ENCODE measurements at regions not wholly inside any gene's neighbourhood (a gene's known extent, or its start where the extent isn't known, plus 50 kb on each side); places are given as distances from the start of the nearest gene placed in this dataset.

DNA sequence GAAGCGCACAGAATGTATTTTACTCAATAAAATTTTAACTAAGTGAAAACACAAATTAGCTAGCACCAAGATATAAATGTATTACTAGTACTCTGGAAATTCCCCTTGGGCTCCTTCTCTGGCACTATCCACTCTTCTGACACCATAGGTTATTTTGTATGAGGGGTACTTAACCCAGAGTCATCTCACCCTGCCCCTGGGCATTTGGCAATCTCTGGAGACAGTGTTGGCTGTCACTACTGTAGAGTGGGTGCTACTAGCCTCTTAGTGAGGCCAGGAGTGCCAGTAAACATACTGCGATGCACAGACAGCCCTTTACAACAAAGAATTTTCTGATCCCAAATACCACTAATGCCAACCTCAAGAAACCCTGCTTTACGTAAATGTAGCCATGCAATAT lies 246.3 kb upstream of the KBTBD8 start:
- no peak for DNase-seq (ENCODE audit: low spot score)

DNA sequence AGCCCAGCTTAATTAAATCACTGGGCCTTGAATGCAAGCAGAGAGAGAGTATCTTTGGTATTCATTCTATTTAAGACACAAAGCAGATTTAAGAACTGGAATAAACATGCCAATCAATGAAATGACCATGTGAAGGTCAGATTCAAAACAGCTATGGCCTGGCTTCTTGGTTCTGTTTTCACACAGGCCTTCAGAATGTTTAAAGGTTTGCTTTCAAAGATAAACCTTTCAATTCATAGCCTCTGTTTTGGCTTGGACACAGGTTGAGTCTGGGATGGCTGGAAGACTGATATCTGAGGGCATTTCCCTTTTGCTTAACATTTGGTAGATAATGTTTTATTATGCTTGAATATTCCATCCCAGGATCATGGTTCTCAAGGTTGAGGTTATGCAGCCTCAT lies 244.4 kb upstream of the KBTBD8 start:
- no peak for DNase-seq (ENCODE audit: low spot score)

DNA sequence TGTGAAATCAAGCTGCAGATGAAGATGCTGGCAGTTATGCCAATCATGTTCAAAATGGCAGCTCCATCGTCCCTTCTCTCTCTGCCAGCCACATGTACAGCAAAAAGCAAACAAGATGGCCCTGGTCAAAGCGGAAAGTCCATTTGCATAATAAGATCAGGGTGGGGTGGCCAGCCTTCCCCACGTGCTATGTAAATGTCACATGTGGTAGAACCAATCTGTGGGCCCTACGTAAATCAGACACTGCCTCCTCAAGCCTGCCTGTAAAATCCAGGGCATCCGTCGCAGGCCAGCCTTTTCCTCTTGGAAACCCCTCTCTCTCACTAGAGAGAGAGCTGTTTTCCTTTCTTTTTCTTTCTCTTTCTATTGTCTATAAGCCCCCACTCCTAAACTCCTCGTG lies 243.5 kb upstream of the KBTBD8 start:
- no peak for DNase-seq (ENCODE audit: low spot score)

DNA sequence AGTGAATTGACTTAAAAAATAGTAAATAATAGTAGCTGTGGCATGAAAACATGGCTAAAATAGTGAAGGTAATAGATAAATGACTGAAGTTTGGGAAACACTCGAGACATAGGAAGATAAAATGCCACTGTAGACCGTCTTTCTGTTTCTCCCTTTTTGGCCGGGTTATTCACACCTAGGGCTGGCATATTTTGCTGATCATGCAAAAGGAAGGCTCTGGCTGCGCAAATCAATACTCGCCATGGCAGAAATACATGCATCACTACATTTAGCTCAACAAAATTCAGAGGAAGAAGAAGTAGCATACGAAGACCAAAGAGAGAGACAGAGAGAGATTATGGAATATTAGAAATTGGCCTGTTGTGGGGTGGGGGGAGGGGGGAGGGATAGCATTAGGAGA lies 242.2 kb upstream of the KBTBD8 start:
- no peak for DNase-seq (ENCODE audit: low spot score)

DNA sequence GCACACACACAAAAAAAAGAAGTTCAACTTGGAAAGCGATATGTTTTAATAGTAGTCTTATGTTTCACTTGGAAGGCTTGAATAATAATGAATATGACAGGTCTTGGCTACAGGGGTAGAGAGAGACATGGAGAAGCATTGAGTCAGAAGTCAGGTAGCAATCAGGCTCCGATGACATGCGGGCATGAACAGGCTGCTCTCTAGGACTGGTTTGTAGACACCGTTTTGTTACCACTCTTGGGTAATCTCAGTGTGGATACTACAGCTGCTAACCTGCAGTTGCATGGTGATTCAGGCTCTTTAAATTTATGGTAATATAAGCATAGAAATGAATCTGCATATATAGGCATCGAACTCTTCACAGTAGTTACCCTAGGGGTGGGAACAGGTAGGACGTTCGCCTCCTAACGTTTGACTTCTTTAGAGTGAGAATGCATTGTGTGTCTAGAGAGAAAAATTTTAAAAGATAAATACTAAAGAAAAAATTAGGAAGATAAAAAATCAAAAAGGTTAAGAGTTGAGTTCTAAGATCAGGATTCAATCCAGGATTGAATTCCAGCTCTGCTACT lies 241.6 kb upstream of the KBTBD8 start:
- DNase-seq (ENCODE audit: low spot score): no peak

DNA sequence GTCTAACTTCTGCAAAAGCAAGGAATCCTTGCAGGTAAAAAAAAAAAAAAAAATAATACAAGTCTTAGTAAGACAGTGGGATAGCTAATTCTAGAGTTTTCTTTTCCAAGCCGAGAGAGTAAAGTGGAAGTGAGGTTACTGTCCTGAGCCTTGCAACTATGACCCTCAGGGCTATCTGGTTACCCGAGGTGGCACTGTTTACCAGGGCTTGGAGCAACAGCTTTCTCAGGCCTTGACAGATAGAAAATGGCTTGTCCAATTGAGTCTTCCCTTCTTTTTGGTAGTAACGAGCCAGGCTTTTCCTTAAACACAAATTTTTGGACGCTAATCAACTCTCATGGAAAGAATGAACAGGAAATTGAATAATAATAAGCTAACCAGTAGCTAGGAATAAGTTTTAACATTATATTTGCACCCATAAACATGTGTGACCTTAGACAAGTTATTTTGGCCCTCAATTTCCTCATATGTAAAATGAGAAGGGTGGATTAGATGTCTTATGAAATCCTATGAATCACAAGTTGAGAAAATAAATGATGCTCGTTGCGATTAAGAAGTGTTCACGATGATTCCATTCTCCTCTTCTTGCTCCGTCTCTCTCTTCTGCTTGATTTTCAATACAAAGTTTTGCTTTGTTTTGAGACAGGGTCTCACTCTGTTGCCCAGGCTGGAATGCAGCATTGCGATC lies 236.9 kb upstream of the KBTBD8 start:
- no peak for DNase-seq (ENCODE audit: low spot score)

DNA sequence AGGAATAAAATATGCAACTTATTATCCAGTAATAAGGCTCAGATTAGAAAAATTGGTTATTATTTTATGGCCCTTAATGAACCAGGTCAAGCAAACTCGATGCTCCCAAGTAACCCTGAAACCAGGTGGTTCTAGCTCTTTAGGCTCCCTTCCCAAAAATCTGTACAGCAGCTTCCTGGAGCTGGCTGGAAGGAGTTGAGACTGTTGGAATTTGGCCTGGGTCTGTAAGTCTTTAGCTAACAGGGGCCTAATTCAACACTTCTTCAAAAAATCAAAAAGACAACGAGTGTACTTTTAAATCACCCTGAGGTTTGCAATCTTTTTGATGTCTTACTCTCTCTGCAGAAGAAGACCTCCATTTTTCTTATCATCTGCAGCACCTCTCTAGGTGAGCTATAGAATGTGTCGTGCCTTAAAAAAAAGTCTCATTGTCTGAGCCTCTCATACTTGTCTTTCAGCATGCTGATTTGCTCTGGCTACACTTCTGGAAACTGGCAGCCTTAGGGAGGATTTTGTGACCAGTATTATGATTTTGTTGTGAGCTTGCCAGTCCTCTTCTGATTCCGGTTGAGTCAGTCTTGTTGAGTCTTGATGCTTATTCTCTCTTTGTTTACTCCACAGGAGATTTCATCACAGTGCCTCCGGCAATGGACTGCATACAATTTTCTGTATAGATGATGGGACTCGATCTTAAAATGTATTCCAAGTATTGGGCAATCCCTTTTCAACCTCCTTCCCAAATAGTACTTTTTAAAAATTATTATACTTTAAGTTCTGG lies 235.0 kb upstream of the KBTBD8 start:
- DNase-seq (ENCODE audit: low spot score): no peak

DNA sequence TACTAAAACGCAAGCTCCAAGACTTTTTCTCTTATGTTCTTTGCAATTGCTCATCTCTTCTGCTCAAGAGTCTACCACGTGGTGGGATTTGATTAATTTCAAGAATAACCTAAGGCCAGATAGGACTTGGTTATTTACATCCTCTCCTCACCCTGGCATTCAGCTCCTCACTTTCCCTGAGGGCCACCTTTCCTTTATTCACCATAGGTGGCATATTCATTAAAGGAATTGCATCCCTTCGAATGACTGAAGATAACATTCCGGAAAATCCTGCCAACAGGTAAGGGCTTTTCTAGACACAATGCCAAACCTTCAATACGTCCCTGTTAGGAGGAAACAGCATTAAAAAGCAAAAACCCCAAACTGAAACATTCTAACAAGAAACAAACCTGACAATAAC lies 220.0 kb upstream of the KBTBD8 start:
- no peak for DNase-seq (ENCODE audit: low spot score)

DNA sequence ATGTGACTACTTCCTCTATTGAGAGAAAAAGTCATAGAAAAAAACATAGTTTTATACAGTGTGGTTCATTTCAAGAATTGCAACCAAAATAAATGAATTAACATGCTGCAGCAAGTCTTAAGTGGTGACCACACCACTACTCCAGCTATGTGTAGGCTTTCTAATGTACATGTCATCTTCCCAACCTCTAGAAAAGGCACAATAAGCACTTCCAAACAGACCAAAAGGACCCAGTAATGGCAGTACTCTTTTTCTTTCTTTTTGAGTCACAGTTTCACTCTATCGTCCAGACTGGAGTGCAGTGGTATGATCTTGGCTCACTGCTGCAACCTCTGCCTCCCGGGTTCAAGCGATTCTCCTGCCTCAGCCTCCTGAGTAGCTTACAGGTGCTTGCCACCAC lies 219.3 kb upstream of the KBTBD8 start:
- no peak for DNase-seq (ENCODE audit: low spot score)

DNA sequence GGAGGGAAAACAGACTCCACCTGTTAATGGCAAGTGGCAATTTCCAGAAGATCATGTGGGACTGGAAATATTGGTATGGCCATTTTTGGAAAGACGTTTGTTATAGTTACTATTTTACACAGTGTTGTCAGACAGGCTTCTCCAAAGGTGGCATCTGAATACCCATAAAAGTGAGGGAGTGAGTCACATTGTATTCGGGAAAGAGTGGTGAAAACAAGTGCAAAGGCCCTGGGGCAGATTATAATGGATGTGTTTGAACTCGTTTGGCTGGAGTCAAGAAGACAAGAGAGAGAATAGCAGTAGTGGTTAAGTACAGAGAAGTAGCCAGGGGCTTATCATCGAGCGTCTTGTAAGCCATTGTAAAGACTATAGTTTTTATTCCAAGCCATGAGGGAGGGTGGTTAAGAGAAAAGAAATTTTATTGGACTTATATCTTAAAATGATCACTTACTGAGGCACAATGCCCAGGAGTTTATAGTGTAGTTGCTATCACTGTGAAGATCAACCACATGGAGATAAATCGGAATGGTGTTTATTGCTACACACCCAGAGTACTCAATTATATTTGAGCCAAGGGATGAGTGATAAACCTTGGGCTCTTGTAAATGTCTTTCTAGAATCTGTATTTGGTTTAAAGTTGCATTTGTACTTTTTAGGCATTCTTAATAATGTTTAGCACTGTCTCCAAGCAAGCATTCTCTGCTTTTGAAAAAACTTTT lies 212.8 kb upstream of the KBTBD8 start:
- DNase-seq (ENCODE audit: low spot score): no peak

DNA sequence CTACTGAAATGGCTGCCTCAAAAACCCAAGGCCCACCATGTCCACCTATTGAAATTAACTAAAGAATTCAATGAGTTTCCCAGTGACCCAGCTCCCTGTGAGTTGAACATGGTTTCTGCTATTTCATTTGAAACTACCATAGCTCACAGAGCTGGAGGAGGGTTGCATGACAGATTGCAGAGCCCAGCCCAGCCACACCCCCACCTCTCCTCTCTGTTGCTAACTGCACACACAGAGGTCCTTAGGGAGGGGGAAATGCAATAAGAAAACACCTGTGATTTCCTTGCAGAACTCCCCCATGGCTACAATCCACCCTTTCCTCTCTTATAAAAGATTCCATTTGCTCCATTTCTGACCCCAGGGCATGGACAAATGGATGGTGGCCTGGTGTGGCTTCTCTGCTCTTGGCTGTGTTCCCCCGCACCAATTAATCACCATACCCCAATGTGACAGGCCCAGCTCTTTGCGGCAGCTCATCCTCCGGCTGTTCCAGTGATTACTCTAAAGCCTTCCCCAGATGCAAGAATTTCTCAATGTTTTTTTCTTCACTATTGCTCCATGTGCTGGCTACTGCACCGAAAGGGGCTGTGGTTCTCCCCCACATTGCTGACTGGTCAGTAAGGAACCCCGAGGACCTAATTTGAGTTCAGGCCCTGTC lies 208.4 kb upstream of the KBTBD8 start:
- DNase-seq (ENCODE audit: low spot score): no peak

DNA sequence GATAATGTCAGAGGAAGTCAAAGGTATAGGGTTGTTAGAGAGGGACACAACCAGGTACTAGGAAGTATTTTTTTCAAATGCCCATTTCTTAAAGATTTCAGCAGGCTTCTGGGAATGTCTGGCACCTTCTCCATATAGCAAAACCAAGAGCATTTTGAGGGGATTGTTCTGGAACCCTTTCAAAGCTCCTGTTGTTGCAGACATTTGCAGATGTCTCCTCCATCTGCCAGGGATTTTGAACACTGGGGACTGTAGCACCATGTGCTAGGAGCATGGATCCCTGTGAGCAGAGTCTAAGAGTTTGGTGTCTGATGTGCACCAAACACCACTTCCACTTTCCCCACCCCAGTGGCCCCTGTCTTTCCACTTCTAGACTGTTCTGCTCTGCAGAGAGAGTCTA lies 206.0 kb upstream of the KBTBD8 start:
- DNase-seq (ENCODE audit: low spot score): no peak

DNA sequence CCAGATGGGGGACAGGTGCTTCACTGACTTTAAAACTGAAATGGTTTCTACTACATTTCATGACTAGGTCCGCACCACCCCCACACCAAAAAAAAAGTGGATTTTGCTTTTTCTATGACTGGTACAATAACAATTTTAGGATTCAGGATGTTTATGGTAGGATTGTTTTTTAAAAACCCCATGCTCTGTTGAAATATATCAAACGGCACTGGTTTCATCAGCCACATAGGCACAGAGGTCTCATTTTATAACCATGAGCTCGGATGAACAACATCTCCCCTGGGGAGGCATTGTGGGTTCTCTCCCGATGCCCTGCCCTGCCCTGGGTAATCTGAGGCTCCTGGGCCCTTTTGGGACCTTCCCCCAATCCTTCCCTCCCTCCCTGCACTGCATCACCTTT lies 202.7 kb upstream of the KBTBD8 start:
- no peak for DNase-seq (ENCODE audit: low spot score)

DNA sequence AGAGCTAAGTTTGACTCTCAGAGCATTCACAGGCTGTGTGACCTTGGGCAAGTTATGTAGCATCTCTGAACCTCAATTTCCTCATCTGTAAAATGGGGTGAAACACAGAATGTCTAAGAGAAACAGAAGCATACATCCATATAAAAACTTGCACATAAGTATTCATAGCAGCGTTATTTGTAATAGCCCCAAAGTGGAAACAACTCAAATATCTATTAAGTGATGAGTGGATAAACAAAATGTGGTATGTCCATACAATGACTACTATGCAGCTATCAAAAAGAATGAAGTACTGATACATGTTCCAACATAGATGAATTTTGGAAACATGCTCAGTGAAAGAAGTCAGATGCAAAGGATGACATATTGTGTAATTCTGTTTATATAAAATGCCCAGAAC lies 201.8 kb upstream of the KBTBD8 start:
- DNase-seq (ENCODE audit: low spot score): no peak

DNA sequence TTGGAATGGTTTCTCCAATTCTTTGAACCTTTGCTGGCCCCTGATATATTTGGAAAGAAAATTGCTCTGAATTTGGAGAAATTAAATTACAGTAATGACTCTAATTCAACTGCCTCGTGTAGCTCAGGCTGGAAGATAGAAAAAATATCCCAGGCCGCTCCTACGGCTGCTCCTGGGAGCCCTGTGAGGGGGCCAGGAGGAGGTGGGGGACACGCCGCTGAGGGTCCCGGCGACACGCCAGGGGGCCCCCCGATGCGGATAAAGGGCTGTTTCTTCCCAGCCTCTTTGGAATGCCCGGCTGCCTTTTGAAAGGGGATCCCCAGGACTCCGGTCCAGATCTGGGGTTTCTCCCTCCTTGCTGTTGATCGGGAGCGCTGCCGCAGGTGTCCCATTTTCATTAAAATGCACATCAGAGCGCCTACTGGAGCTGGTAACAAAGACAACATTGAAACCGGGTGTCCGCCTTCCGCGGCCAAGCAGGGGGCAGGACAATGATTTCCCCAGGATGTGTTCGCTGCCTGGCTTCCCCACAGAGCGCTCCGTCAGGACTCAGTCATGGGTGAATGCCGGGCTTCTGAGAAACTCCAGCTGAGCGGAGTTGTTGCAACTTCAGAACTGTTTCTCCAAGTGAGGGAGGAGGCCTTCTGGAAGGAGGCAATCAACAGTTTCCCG lies 200.1 kb upstream of the KBTBD8 start:
- no peak for DNase-seq (ENCODE audit: low spot score)

DNA sequence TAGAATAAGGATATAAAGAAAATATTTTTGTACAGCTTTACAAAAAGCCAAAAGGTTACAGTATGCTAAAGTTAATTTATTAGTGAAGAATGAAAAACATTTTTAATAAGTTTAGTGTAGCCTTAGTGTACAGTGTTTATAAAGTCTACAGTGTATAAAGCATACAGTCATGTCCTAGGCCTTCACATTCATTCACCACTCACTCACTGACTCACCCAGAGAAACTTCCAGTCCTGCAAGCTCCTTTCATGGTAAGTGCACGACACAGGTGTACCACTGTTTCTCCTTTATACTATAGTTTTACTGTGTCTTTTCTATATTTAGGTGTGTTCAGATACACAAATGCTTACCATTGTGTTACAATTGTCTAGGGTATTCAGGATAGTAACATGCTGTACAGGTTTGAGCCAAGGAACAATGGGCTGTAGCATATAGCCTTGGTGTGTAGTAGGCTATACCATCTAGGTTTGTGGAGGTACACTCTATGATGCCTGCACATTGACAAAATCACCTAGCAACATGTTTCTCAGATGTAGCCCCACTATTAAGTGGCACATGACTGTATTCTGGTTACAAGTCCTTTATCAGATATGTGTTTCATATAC lies 197.1 kb upstream of the KBTBD8 start:
- DNase-seq (ENCODE audit: low spot score): no peak

DNA sequence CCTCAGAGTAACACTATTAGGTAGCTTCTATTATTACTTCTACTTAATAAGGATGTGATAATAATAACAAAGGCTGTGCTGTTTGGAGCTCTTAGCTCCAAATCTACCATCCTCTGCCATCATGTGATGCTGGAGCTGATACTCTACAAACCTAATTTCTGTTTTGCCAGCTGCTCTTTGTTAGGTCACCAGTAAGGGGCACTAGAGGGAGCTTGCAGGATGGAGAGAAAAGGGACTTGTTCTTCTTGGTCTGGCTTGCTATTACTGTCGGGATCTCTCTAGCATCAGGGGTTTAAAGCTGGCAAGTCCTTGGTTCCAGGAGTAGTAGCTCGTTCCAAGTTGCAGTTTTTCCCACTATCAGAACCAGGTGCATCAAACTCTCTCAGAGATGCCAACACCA lies 194.9 kb upstream of the KBTBD8 start:
- DNase-seq (ENCODE audit: low spot score): no peak

DNA sequence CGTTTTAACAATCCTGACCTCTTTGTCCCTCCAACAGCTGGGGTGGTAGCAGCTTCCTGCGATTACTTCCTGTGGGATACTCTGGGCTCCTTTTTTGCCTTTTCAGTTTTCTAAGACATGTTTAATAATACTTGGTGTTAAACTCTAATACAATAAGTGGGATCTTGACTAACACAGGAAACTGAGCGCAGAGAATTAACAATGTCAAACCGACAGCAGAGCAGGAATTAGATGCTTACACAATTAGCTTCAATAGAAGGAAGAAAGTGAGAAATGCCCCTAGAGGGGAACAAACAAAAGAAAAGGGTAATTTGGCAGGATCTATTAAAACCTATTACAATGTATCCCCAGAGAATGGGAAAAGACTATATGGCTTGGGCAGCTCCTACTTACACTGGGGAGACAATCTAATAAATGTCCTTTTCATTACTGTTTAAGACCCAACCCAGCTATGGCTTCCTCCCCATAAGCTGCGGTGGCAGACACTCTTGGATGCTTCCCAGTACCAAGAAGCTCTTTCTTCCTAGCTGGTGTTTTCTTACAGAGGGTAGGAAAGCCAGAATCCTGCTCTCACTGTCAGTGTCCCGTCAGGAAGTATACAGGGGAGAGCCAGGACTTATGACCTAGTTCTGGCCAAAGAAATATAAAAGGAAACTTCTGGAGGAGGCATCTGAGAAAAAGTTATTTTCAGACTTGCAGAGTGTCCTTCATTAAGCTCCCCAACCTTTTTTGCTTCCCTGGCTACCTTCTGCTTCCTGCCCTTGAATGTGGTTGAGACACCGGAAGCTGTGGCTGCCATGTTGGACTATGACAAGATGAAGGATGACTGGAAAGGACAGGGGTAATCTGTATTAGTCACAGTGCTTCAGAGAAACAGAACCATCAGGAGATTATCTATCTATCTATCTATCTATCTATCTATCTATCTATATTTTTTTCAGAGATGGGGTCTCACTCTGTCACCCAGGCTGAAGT lies 194.1 kb upstream of the KBTBD8 start:
- no peak for DNase-seq (ENCODE audit: low spot score)

DNA sequence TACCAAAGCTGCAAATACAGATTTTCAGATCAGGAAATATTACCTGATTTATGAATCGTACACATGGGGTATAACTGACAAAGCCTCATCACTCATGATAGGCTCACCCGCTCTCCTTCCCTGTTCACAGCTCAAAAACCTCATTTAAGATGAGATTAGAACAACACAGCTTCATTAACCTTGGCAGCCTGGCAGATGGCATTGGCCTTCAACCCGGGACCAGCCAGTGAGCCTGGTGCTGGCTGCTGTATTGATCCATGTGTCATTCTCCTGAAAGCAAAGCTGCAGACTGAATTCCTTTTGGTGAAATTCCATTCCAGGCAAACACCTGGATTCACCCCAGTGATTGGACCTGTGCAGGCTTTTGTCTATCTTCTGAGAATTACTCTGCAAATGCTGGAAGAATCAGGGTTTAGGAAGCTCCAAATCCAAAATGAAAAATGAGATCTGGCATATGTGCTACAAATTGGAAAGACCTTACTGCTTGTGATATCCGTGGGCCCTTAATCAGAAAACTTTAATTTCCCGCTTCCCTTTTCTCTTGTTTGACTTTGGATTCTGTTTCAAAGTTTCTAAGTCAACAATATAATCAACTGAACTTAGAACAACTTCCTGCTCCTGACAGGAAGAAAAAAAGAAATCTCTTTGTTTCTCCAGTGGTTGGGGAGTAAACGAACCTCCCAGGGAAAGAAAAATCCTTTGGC lies 189.1 kb upstream of the KBTBD8 start:
- no peak for DNase-seq (ENCODE audit: low spot score)

DNA sequence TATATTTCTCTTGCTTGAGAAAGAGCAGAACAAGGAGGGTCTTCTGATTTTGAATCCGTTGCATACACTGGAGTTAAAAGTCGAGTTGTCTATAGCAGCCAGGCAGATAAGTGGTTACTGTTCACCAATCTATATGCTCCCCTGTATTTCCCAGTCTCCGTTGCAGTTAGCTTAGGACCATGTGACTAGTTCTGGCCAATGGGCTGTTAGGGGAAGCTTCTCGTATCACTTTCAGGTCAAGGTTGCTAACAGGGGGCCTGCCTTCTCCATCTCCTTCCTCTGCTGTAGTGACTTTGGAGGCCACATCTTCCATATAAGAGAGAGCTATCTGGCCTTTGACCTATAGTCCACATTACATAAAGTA lies 188.5 kb upstream of the KBTBD8 start:
- no peak for DNase-seq (ENCODE audit: low spot score)

Data from CD4-positive, alpha-beta T cell treated with Interleukin-15 for 4 hours (primary cell).